ENCODE measurements at regions not wholly inside any gene's neighbourhood (a gene's known extent, or its start where the extent isn't known, plus 50 kb on each side); places are given as distances from the start of the nearest gene placed in this dataset. TPM values are rescaled to one million over a fixed set of nuclear protein-coding genes. Genes with fewer than 3 reads are reported as not detected.

Small RNAs in the stretch of these regions (microRNA-seq; reads per million reads assigned to microRNA genes)
- gene RF00012 (ENCODE audit: insufficient read depth, insufficient read length) = not detected

Small RNAs in the stretch of these regions (small RNA-seq; reads per million reads assigned to genes)
- 0 to 0.04 (median 0) reads per million in 5 experiments for gene RF00012

All from IMR-90 (cell line).